ENCODE measurements at regions not wholly inside any gene's neighbourhood (a gene's known extent, or its start where the extent isn't known, plus 50 kb on each side); places are given as distances from the start of the nearest gene placed in this dataset.

DNA sequence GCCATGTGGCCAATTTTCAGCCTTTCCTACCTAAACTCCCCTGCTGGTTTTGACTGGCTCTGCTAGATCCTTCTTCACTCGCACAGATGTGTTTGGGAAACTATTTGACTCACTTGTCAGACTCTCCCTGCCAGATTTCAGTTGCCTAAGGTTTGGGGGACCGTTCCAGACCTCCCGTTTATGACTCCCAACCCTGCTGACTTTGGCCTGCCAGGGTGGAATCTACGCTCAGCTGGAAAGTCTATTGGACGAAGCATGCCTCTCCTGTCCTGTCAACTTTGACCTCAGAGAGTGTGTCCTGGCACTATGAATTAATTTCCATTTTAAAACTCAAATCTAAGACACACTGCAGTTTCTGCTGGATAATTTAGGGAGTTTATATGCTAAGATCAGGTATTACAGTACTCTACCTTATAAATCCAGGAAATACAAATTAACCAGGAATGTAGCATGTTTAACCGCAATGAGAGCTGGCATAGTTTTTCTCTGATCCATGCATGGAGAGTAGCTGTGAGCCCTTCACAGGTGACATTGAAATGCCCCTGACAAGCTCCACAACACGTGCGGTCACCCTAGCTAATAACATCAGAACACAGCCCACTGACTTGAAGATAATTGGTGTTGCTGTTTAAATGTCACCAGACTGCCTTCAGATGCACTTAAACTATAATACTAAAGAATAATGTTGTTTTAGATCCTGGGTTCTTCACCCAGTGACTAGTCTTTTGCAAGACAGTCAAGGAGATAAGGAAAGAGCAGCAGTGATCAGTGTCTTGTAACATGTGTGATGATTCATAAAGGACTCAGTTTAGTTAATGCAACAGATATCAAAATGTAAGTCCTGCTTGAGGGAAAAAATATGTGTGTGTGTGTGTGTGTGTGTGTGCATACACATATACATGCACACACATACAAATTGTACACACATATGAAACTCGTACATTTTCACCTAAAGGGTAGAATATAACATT, 223.0 kb upstream of the MCTP2 start:
- DNase-seq (ENCODE audit: low read depth in 2 of 2), result no peak

DNA sequence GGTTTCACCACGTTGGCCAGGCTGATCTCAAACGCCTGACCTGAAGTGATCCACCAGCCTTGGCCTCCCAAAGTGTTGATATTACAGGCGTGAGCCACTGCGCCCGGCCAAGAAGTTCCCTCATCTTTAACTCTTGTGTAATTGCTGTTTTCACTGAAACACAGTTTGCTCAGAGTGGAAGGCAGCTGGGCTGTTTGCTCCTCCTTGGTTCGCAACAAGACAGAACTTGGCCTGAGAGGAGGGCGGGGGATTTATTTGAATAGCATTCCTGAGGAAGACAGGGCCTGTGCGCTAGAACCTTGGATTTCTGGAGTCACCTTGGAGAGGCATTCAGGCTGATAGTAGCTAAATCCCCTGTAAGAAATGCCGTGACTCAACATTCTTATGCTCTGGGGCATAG, 226.7 kb upstream of the MCTP2 start:
- DNase-seq (ENCODE audit: low read depth in 2 of 2), result no peak

DNA sequence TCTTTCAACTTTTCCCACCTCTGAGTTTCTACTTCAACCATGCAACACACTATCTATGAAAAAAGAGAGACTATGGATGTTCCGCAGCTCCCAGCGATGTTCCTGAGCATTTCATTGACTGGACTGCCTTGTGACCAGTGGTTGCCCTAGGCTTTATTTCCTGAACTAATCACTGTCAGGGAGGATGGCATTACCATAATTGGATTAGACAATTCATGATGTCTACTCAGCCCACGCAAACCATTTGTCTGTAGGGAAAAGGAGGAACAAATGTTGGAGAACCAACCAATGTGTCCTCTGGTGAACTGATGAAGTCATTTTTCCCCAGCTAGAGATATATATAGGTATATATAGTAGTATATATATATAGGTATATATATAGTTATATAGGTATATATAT, 229.3 kb upstream of the MCTP2 start:
- no peak for DNase-seq (ENCODE audit: low read depth in 2 of 2)

DNA sequence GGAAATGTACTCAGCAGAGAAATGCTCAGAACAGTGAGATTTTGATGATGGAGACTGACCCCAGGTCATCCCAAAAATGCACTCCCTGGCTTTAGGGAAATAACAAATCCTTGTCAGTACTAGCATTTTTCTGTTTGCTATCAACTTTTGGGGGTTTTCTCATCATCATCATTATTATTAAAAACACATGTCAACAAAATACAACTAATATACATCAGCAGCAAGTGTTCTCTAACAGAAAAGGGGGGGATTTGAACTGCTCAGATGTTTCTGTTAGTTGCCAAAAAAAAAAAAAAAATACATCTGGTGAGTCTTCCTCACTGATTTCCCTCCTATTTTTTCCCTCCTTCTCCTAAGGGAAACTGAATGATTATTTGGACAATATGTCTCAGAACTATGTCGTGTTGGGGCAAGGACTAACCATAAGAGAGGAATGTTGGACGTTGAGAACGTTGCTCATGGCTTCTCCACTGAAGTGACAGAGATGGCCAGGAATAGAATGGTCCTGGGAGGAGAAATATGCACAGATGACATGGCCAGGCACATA, 230.0 kb upstream of the MCTP2 start:
- no peak for DNase-seq (ENCODE audit: low read depth in 2 of 2)

DNA sequence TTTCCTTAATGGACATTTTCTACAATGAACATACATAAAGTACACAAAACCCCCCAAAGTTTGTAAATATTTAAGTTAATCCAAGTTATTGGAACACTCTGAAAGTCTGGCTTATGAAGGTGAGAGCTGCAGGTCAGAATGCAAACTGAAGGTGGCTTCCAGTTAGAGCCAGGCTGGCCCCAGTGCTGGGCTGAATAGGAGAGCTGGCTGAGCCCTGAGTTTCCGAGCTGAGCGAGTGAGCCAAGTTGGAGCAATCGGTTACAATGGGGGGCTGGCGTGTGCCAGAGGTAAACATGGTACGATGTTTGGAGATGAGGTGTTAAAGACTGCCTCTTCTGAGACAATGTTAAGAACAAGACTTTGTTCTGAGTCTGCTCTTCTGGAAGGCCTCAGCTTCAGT, 230.8 kb upstream of the MCTP2 start:
- no peak for DNase-seq (ENCODE audit: low read depth in 2 of 2)

DNA sequence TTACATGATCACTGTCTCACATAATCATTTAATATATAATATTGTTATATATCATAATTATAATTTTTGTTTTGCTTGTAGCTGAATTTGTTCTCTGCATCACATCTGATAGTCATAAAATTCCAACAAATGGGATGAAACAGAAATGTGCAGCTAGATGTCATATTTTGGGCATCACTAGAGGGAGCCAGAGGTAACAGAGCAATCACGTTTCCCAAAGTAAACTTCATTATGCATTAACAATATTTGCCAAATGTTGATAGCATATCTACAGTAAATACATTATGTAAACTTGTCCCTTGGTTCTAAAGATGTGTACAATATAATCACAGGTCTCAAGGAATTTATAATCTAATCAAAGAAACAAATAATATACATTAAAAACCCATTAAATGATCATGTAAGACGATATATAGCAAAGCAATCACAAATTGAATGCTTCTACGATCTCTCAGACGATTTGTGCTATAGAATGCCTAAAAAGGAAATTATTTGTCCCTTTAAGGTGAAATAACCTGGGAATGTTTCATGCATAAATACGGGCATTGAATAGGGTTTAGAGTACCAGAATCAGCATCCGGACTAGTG, 234.2 kb upstream of the MCTP2 start:
- no peak for DNase-seq (ENCODE audit: low read depth in 2 of 2)

DNA sequence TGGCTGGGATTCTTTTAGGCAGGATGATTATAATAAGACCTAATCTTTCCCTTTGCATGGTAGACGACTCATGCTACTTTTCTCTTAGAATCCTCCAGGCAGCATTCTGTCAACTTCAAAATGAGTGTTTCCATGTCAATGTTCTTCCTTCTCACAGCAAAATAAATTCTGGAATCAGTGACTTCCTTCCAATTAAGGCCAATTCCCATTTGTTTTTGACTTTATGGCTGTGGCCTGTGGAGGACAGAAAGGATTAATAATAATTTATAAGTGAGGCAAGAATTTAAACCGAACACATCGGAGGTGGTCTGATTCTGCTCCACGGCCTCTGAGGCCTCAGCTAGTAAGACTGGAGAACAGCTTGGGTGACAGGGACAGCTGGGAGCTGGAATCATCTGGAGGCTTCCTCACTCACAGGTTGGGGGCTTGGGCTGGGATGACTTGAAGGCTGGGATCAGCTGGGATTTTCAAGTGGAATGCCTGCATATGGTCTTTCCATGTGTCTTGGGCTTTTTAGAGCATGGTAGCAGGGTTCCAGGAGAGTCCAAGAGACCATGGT, 241.8 kb upstream of the MCTP2 start:
- DNase-seq (ENCODE audit: low read depth in 2 of 2), result no peak

DNA sequence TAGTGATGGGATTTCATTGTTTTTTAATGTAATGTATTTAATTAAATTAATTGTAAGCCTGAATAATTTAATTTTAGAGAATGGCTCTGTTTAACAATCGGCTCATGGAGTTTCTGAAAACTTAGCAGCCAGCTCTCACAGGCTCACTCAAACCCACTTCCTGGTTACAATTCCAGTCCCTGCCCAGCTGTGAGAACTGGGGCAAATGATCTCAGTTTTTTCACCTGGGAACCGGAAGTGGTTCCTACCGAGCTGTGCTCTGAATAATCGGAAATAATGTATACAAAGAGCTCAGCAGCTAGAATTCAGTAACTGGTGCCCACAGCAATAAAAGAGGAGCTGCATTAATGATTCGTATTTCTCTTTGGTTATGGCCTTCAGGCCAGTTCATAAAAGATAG, 244.3 kb upstream of the MCTP2 start:
- no peak for DNase-seq (ENCODE audit: low read depth in 2 of 2)

DNA sequence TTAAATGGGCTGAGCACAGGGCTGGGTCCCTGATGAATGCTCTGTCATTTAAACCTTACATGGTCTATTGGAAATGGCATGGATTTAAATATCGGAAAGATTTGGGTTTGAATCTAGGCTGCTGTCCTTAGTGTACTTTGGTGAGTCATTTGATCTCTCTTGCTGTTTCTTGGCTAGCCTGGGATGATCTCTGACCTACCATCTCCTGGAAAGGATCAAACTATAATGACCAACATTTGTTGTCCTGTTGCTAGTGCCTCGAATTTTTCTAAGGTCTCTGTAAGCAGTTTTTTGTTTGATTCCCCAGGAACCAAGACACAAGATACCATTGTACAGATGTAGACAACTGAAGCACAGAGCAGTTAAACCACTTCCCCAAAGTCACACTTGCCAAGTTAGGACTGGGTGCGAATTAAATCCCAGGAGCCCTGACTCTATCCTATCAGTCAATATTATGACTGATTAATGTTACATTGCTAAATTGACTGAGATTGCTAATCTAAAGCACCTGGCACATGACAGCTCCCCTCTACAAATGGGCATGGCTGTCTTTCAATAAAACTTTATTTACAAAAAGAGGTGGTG, 244.9 kb upstream of the MCTP2 start:
- no peak for DNase-seq (ENCODE audit: low read depth in 2 of 2)

DNA sequence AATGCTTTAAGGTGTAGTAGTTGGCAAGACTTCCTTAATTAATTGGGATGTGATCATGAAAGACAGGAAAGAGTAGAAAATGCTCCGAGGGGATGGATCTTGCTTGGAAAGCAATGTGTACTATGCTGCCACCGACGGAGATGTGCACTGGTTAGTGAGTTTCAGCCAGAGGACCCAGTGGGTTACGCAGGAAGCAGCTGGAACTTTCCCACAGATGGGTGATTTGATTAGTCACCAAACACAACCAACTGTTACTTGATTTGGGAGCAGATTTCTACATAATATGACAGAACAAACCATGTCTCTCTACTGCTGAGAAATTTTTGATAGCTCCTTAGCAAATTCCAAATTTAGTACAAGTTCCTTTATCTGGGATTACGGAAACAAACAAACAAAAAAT, 245.4 kb upstream of the MCTP2 start:
- DNase-seq (ENCODE audit: low read depth in 2 of 2), result no peak

DNA sequence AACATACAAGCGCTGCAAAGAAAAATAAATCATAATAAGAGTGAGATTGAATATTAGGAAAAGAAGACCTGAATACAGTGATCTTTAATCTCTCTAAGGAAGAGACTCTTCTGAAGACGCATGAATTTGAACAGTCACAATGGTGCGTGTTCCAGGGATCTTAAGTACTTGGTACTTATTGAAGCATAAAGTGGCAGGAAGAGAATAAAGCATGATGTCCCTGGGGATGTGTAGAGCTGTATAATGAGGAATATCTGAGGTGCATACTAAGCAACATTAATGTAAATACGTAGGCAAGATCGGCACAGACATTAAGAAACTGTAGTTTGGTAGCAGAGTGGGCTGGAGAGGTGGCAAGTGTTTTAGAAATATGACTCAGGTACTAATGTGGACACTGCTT, 246.2 kb upstream of the MCTP2 start:
- DNase-seq (ENCODE audit: low read depth in 2 of 2), result no peak

DNA sequence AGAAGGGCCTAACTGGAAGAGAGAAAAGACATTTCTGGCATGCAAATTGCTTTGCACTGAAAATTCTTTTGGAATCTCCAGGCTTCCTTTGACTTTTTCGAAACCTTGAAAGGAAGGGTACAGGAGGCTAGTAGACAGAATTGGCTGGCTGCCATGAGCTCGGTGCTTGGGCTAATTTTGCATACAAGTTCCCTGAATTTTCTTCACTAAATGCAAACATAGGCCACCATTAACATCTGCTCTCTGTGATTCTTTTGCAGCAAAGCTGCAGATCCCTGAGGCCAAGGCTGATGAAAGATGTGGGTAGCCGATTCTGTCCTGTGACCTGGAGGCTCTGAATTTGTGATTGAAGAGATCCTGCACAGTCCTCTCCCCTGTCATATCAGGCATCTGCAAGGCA, 247.8 kb upstream of the MCTP2 start:
- no peak for DNase-seq (ENCODE audit: low read depth in 2 of 2)

DNA sequence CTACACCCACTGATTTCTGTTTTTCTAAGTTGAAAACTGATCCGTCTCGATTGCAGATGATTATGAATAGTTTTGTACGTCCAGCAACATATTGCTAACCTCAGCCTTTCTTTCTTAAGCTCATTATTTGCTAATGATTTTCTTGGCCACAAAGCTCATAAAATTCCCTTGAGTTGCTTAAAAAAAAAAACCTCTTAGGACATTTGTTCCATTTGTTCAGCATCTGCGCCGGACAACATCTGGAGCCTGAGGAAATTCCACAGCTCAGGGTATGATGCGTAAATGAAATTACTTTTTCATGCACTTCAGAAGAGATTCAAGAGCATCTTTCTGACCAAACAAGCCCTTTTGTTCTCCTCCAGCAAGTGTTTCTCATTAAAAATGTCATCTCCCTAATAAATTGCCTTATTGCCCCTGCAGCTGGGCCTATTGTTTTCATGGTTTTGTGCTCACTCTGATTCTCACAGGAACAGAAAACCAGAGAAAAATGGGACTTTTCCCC, 249.1 kb upstream of the MCTP2 start:
- no peak for DNase-seq (ENCODE audit: low read depth in 2 of 2)

DNA sequence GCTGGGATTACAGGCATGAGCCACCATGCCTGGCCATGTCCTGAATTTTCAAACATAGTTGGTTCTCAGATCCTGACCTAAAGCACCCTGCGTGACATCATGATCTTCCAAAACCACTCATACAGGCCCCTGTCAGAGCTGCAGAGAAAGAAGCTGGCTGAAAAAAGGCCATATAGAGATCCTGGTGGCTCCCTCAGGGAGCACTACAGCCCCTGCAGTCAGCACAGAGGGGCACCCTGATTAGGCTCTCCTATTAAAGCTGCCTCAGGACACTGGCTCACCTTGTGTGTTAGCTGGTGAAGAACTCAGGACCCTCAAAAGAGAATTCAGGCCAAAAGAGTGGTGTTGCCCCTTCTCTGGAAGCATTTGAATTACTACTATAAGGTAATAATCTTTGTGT, 249.7 kb upstream of the MCTP2 start:
- no peak for DNase-seq (ENCODE audit: low read depth in 2 of 2)

DNA sequence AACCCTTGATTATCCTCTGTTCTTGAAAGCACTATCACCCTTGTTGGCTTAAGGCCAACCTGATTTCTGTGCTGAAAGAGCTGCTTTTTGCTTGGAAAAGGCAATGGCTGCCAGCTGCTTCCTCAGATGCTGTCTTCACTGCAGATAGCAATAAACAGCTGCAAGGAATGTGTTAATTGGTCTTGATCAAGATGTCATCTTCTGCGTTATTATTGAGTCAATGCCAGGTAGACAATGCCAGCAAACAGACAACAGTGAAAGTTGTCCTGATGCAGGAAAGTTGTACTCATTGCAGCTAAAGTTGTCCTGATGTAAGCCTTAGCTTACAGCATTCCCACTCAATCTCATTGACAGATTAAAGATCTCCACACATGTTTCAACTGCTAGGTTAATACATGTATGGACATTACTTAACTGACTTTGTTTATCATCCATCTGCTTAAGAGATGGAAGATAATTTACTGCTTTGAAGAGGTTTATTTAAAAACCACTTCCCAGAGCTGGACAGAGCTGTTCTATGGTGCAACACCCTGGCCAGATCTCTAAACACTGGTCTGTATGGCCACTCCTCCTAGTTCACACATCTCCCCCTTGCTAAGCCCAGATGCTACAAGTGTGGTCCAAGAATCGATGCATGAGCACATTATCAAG, 251.0 kb upstream of the MCTP2 start:
- no peak for DNase-seq (ENCODE audit: low read depth in 2 of 2)

DNA sequence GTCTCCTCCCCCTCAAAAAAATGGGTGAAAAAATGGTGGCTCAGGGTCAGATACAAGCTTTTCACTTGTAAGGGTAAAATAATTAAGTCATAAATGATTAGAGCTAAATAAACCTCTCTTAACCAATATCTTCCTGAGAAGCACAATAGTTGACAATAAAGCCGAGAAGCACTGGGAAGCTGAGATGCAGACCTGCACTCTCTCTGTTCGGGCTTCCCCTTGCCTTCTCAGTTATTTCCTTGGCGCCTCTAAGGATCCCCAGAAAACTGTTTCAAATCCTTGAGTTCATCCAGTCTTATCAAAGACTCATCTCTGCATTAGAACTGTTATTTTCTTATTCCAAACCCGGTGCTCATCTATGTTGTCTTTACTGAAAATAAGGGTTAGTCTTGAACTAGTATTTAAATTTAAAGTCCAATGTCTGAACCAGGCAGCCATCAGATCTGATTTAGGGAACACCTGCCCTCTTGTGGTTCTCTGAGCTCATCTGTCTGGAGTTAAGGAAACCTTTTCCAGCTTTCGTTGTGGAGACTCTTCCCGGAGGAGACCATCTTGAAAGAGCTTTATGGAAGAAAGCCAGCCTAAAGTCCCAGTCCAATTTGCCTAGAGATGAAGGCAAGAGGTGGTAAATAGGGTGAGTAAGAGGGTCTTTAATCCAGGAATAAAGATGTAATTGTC, 256.4 kb upstream of the MCTP2 start:
- DNase-seq (ENCODE audit: low read depth in 2 of 2), result no peak

DNA sequence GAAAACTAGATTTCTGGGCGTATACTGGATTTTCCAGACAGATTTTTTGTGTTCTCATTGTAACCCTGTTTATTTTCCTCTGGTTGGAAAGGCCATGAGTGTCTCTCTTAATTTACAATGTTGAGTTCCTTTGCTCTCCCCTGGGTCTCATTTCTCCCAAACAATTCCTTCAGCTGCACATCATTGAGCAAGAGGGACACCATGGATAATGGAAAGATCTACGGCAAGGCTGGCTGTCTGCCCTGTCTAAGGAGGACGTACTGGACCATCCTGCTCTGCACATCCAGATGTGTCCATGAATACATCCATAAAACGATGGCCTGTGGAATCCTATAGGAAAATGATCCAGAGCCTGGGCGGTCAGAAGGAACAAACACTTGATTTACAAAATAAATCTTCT, 258.1 kb upstream of the MCTP2 start:
- no peak for DNase-seq (ENCODE audit: low read depth in 2 of 2)

DNA sequence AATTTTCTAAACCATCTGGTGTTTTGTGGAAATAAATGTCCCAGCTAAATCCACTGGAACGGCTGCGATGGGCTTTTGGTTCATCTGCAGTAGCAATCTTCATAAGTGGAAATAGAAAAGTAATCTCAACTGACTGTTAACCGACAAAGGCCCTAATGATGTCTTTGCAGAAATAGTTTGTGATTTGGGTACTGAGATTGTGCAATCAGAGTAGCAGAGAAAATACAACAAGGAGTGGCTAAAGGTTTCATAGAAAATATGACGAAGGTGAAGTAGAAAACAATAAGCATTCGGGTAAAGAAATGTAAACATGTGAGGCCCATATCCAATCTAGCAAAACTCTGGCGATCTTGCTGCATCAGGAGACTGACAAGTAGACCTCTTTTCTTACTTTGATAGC, 262.6 kb upstream of the MCTP2 start:
- no peak for DNase-seq (ENCODE audit: low read depth in 2 of 2)

DNA sequence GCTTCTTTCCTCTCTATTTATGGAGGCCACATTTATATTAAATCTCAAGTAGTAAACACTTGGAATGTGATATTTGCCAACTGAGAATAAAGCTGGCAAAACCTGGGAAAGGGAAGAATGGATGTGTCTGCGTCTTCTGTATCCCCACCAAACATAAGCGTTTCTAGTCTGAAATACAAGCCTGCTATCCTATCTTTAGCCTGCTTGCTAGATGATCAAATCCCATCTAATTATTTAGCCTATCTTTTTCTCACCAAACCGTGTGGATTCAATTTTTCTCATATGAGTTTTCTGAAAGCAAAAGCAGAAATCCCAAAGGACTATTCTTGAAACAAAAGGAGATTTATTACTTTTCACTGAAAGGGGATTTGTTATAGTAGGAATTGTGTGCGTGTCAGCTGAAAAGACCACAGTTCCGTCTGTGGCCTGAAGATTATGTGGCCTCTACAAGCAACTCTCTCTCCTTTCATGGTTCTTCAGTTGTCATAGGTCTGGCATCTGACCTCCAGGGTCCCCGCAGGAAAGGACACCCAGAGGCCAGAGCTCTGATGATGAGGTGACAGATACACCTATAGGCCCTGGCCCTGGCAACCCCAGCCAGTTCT, 266.0 kb upstream of the MCTP2 start:
- DNase-seq (ENCODE audit: low read depth in 2 of 2), result no peak

DNA sequence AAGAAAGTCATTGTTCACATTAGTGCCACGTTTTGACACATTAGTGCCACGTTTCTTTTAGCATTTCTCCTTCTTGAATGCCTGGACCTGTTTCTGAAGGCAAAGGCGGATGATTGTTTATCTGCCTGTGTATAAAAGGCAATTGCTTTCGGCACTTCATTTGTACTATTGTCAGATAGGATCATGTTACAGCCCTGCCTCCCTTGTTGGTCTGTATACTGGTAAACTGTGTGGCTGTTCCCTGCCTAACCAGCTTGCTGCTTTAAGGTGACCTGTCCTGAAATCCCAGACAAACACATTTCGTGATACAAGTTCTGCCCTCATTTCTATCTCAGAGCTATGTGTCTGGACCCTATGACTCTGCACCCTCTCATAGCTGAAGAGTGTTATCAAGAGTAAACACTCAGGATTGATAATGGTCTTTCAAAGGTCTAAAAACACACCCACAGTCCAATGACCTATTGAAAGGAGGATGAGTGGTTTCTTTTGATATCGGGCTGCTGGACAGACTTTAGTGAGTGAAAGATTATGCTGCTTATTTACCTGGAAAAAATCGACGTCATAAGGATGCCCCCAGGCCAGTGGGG, 276.3 kb upstream of the MCTP2 start:
- no peak for DNase-seq (ENCODE audit: low read depth in 2 of 2)

All from stimulated activated CD8-positive, alpha-beta memory T cell treated with anti-CD3 and anti-CD28 coated beads, Interleukin-7, amount 100 ng/mL, for 4 hours (primary cell).